GM23338 (cell line): ENCODE measurements at regions not wholly inside any gene's neighbourhood (a gene's known extent, or its start where the extent isn't known, plus 50 kb on each side); places are given as distances from the start of the nearest gene placed in this dataset.

ENCODE experiments used
- CTCF ChIP-seq, 2 experiments: fragments of 200-600 bp in 1 of 2; sonication (generic) in 1 of 2; conservative IDR thresholded peaks; 2 replicates each; pipeline versions ENCODE4 v1.5.1 to v1.6.1; 2016 to 2017; ENCODE audit warnings: antibody characterized with exemption in 2 of 2, low read depth in 2 of 2, mild to moderate bottlenecking in 2 of 2, moderate library complexity in 1 of 2
- EZH2 ChIP-seq: fragments of 200-600 bp; sonication (generic); IDR thresholded peaks from one replicate; pipeline ENCODE4 v1.8.0; 2017; ENCODE audit warnings: antibody characterized with exemption, mild to moderate bottlenecking, low read depth; ENCODE audit not compliant: unreplicated experiment
- EZH2phosphoT487 ChIP-seq: fragments of 200-600 bp; sonication (generic); IDR thresholded peaks from one replicate; pipeline ENCODE4 v1.8.1; 2018; ENCODE audit warnings: antibody characterized with exemption; ENCODE audit not compliant: unreplicated experiment
- JUNB ChIP-seq: IDR thresholded peaks from one replicate; pipeline ENCODE4 v1.6.1; 2016; ENCODE audit warnings: antibody characterized with exemption; ENCODE audit not compliant: unreplicated experiment
- POLR2AphosphoS5 ChIP-seq: IDR thresholded peaks from 2 replicates; pipeline ENCODE4 v1.6.1; 2016; ENCODE audit warnings: antibody characterized with exemption, low read depth

DNA sequence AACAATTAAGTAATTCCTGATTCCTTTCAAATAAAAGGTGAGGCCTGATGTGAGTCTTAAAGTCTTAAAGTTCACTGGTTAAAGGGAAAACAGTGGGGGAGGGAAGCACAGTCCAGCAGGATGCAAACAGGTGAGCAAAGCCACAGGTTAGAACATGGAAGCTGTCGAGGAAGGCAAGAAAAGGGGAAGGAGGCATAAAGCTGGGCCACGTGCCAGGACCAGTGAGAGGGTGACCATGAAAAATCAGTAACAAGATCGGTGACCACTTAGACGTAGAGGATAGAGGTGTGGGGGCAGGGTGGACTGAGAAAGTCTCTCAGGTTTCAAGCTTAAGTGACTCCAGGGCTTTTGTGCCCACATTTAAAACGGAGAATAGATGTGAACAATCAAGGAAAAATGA is 231.3 kb downstream of the SETD4 start:
- no peak for TF ChIP-seq CTCF (conservative IDR thresholded peaks at IDR 0.05; ENCODE audit: low read depth in 2 of 2)
- TF ChIP-seq EZH2, result no peak
- TF ChIP-seq POLR2AphosphoS5, result no peak
- no peak for TF ChIP-seq EZH2phosphoT487
- TF ChIP-seq JUNB, result no peak
